HFF-Myc (cell line): ENCODE measurements at regions not wholly inside any gene's neighbourhood (a gene's known extent, or its start where the extent isn't known, plus 50 kb on each side); places are given as distances from the start of the nearest gene placed in this dataset.
A peak's percentile ranks its signal among the peaks of the same experiment; 100 is the strongest.

ENCODE experiments used
- DNase-seq: peaks from one replicate; pipeline ENCODE4 v3.0.0-alpha.2; 2011; ENCODE audit warnings: low read depth; ENCODE audit errors: extremely low read depth
- H3K4me3 ChIP-seq: replicated peaks from 2 replicates; pipeline ENCODE4 v1.5.1; 2011; ENCODE audit warnings: low read depth, mild to moderate bottlenecking, control low read depth, low read length
- TF ChIP-seq, protein P1 (sequence below): IDR thresholded peaks from 2 replicates; pipeline ENCODE4 v1.5.1; 2012; ENCODE audit warnings: mild to moderate bottlenecking, low read depth, low read length, control low read depth; ENCODE audit errors: missing control alignments

DNA sequence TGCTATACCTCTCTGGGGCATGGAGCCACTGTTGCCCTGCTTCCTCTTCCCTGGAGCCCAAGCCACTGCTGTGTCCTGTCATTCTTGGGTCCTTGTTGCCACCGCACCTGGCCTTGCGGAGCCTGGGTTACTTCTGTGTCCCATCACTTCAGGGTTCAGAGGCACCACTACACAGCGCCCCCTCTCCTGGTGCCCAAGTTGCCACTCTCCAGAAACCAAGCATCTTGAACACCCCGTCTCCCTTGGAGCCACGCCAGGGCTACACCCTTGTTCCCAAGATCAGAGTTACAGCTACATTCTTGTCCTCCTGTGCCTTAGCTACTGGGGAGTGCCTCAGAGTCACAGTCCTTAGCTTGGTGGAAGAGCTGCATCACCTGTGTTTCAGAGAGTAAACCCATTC, 147.2 kb upstream of the CD180 start:
- TF ChIP-seq, protein P1, sequence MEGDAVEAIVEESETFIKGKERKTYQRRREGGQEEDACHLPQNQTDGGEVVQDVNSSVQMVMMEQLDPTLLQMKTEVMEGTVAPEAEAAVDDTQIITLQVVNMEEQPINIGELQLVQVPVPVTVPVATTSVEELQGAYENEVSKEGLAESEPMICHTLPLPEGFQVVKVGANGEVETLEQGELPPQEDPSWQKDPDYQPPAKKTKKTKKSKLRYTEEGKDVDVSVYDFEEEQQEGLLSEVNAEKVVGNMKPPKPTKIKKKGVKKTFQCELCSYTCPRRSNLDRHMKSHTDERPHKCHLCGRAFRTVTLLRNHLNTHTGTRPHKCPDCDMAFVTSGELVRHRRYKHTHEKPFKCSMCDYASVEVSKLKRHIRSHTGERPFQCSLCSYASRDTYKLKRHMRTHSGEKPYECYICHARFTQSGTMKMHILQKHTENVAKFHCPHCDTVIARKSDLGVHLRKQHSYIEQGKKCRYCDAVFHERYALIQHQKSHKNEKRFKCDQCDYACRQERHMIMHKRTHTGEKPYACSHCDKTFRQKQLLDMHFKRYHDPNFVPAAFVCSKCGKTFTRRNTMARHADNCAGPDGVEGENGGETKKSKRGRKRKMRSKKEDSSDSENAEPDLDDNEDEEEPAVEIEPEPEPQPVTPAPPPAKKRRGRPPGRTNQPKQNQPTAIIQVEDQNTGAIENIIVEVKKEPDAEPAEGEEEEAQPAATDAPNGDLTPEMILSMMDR = no peak
- no peak for DNase-seq
- H3K4me3 ChIP-seq = no peak overlapping the region

DNA sequence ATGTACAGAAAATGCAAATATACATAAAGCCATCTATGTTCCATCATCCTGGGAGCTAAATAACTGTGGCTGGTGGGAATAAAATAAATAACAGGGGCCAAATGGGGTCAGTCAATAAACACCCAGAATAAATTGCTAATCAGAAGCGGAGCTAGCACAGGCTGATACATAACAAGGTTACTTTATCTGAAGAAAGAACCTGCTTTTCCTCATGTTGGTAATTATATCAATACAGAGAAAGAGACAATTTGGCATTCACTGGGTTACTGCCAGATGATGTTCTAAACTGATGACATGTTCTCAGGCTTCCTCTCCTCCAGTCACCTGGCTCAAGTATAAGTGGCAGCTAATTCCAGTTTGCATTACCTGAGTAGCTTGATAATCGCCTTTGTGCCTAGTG, 144.9 kb upstream of the CD180 start:
- no peak overlapping the region for H3K4me3 ChIP-seq
- no peak for DNase-seq
- TF ChIP-seq, protein P1 = no peak

DNA sequence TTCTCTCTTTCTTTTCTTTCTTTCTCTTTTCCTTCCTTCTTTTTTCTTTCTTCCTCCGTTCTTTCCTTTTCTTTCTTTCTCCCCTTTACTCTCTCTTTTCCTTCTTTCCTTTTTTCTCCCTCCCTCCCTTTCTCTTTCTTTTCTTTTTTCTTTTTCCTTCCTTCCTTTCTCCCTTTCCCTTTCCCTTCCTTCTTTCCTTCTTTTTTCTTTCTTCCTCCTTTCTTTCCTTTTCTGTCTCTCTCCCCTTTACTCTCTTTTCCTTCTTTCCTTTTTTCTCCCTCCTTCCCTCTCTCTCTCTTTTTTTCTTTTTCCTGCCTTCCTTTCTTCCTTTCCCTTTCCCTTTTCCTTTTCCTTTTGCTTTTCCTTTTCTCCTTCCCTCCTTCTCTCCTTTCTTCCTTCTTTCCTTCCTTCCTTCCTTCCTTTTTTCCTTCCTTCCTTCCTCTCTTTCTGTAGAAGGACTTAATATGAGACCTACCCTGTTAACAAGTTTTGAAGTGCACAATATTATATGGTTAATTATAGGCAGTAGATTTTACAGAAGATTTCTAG, 142.7 kb upstream of the CD180 start:
- TF ChIP-seq, protein P1 = no peak
- DNase-seq = no peak
- H3K4me3 ChIP-seq = no peak overlapping the region

DNA sequence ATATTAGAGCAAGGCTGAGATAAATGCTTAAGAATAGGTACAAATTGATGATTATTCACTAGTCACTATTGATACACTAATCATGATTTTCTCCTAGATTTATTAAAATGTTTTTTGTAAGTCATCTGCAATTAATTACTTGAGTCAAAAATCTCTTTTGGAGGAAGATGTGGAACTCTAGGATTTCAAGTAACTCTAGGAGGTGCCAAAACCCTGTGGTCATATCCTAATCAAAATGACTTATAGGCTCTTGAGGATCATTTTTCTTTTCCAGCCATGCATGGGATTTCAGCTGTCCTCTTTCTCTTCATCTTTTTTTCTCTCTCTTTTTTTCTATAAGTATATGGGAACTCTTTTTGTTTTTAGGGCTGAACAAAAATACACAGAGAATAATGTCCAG, 141.8 kb upstream of the CD180 start:
- TF ChIP-seq, protein P1 = no peak
- H3K4me3 ChIP-seq = no peak overlapping the region
- peak; percentile 30 for DNase-seq

DNA sequence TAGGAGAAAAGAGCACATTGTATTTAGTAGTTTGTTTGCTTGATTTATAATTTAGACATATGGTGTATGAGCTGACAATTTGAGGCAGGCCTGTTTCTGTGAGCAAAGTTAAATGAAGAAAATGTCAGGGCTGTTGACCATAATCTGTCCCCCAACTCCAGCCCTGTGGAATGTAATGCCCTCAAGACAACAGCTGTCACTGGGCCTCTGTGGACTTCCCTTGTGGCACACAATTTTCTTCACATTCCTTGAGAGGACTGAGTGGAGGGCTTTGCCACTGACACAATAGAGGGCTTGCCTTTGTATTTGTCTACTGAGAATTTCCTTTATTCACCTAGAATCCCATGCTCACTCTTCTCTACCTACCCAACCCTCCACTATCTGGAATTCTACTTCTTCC, 141.2 kb upstream of the CD180 start:
- no peak for DNase-seq
- TF ChIP-seq, protein P1 = no peak

DNA sequence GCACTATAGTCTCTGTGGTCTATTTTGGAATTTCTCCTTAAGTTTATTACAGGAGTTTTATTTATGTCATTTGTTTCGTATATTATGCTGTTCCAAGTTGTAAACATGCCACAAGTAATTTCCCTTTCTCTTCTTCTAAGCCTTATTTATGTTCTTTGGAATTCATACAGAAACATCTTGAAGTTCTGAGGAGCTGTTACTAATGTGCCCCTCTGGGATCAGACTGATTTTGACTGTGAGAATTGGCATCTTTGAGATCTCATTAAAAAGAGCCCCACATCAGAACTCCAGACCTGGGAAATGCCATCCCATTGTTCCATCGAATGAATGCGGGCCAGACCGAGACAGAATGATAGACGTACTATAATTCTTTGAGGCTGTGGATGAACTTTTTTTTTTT, 138.8 kb upstream of the CD180 start:
- DNase-seq = no peak
- H3K4me3 ChIP-seq = no peak overlapping the region
- TF ChIP-seq, protein P1 = no peak

More for the DNA sequence above, 141.2 kb upstream of the CD180 start:
- no peak overlapping the region for H3K4me3 ChIP-seq

DNA sequence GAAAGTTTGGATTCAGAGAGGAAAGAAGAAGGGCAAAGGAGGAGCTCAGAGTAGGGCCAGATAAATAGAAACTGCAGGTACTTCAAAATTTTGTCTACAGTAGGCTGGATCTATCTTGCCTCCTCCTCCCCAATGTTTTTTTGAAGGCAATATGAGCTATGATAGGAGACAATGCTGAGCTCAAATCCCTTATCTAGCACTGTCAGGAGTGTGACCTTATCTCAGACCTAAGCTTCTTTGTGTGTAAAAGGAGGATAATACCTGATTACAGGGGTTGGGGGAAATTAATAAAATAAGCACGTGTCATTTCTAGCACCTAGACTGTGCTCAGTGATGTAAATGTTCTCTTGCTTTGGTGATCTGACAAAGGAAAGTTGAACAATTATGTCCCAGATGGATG, 137.8 kb upstream of the CD180 start:
- no peak for DNase-seq
- TF ChIP-seq, protein P1 = no peak

More for the DNA sequence above, 137.8 kb upstream of the CD180 start:
- no peak overlapping the region for H3K4me3 ChIP-seq
